Coronary artery (tissue), 2 donors: ENCODE measurements at regions not wholly inside any gene's neighbourhood (a gene's known extent, or its start where the extent isn't known, plus 50 kb on each side); places are given as distances from the start of the nearest gene placed in this dataset.

Source experiments
- DNase-seq: peaks from one replicate; pipeline ENCODE4 v3.0.0-alpha.2; 2017; ENCODE audit warnings: low spot score
- H3K27ac ChIP-seq, 2 donors: fragments of 200-600 bp; sonication (generic); one replicate each; pipeline ENCODE4 v1.5.1; 2016 to 2019
- H3K4me3 ChIP-seq: fragments of 200-600 bp; sonication (generic); 2 replicates; pipeline ENCODE4 v1.5.1; 2016; ENCODE audit warnings: mild to moderate bottlenecking, moderate library complexity
- CTCF ChIP-seq: fragments of 200-600 bp; sonication (generic); IDR thresholded peaks from one replicate; pipeline ENCODE4 v1.5.1; 2019; ENCODE audit warnings: antibody characterized with exemption

DNA sequence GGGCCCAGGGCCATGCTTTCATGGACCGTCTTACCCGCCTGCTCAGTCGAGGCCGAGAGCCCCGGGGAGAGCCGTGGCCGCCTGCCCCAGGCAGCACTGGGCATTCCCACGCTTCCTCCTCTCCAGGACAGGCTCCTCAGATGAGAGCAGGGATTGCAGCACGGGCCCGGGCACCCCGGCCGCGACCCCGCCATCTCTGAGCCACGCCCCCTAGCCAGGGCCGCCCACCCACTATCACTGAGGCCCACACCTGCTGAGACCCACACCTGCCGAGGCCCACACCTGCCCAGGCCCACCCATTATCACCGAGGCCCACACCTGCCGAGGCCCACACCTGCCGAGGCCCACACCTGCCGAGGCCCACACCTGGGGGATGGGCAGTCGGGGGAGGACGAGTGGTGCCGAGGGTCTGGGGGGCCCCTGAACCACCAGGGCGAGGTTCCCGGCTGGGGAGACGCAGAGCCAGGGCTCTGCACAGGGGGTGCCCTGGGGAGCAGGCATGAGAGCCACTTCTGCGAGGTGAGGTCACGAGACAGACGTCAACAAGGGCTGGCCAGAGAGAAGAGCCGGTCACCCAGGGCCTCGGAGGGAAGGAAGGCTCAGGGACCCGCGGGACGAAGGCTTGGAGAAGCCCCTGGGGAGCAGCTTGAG is 235.6 kb downstream of the ERMARD start:
- H3K27ac ChIP-seq: no peak overlapping the region
- no peak for DNase-seq
- TF ChIP-seq CTCF: no peak
- H3K4me3 ChIP-seq: no peak overlapping the region

DNA sequence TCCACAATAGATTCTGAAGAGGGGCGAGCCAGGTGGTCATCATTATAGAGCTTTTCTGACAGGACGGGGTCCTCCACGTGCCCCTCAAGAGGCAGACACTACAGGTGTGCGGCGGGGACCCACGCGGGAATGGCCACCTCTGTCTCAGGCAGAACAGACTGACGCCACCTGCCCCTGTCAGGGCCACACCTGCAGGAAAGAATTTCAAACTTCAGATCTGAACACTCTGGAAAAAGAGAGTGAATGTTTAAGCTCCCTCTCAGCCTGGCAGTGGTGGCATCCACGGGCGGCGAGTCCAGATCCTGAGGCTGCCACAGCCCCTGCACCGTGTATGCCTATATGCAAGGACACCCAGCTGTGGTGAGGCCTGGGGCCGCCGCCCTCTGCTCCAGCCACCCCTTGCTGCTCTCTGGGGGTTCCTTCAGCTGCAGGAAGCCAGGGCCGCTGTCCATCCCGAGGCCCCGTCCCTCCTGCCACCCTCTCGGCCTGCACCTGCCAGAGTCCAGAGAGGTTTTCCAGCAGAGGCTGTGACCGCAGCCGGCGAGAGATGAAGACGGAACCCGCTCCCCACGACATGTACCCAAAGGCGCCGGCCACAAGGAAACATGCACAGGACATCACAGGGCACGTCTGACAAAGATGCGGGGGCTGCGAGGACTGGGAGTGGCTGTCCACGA is 234.9 kb downstream of the ERMARD start:
- DNase-seq: no peak
- TF ChIP-seq CTCF: no peak
- no peak overlapping the region for H3K4me3 ChIP-seq
- no peak overlapping the region for H3K27ac ChIP-seq

- Histone ChIP-seq H3K27ac (no peak overlapping the region), H3K4me3 (no peak overlapping the region)
- no peak for DNase-seq
- TF ChIP-seq CTCF: no peak
Measured at GRCh38 chr6:169985121-169986015, 233.9 kb downstream of the ERMARD start.

DNA sequence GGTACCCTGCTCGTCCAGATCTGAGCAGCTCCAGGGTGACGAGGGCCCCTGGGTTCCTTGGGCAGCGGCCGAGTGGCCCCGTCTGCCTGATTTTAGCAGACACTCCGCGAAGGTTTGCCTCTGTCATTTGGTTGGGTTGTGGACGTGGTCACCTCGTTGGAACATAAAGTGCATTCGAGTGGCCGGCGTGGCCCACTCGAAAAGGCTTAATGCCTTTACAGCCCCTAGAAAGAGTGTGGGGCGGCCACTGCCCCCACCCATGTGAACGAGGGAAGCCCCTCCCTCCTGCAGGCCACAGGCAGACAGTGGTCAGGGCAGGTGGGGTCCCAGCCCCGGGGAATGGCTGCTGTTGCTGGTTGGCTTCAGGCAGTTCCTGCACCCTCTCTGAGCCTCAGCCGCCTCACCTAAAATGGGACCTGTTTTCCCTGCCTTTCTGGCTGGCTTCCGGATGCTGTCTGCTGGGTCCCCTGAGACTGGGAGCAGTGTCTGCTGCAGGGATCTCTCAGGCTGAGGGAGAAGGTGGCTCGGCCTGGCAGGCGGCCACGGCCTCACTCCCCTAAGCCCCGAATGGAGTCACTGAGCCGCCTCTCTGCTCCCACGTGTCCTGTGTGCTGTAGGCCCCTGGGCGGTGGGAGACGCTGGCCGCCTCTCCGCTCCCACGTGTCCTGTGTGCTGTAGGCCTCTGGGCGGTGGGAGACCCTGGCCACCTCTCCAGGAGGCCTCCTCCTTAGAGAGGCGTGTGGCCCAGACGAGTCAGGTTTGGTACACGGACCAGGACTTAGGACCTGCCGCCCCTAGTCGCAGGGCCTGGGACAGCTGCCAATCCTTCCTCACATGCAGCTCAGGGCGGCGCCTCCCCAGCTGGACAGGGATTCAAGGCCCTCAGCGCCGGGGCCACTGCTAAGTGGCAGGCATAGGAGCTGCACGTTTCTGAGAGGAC is 233.0 kb downstream of the ERMARD start:
- DNase-seq: no peak
- Histone ChIP-seq H3K4me3 (no peak overlapping the region), H3K27ac (no peak overlapping the region)
- TF ChIP-seq CTCF: no peak

DNA sequence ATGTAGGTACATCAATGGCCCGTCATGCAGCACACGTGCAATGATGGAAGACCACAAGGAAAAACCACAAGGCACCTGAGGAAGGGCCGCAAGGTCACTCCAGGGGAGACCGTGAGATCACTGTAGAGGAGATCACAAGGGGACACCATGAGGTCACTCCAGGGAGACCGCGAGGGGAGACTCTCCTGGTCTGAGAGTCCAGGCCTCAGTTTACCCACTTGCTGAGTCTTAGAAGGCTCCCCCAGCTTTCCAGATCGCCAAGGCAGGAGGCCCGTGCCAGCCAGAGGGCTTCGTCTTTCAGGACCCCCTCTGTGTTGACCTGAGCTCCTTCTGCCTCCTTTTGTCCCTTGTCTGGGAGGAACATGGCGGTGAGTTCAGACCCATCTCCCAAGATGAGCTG is 232.2 kb downstream of the ERMARD start:
- no peak for DNase-seq
- Histone ChIP-seq H3K4me3 (no peak overlapping the region), H3K27ac (no peak overlapping the region)
- no peak for TF ChIP-seq CTCF
